ENCODE measurements at regions not wholly inside any gene's neighbourhood (a gene's known extent, or its start where the extent isn't known, plus 50 kb on each side); places are given as distances from the start of the nearest gene placed in this dataset.

DNA sequence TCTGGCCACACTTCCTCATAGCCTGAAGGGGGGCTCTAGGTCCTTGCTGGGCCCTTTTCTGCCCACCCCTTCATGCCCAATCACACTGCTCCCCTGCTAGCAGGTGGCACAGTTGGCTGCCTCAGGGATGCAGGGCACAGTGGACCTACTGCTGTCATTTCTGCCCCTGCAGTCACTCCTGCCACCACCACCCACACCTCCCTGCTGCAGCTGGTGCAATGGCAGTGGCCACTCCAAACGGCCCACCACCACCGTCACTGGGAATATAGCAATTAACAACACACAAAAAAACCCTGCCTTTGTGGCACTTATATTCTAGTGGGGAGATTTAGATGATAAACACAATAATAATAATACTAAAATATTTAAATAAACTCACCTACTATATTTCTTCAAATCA lies 162.4 kb upstream of the DUSP10 start:
- Histone ChIP-seq H3K36me3 (replicated peaks in 1 of 2; ENCODE audit: control insufficient read depth in 1 of 2, insufficient read depth in 2 of 2, low read length in 1 of 2) (no peaks in the 10 kb centered on the region), H3K4me3 (ENCODE audit: low read depth in 2 of 2, low read length in 1 of 2) (no peak overlapping the region), H3K9me3 (no peaks in the 10 kb centered on the region), H3K27ac (ENCODE audit: low read depth in 2 of 2, low read length in 1 of 2) (no peak overlapping the region), H3K4me1 (ENCODE audit: control insufficient read depth in 1 of 2, insufficient read depth in 2 of 2, low read depth in 1 of 2, low read length in 1 of 2) (no peaks in the 10 kb centered on the region), H2AFZ (ENCODE audit: low read depth) (no peak overlapping the region), H3K27me3 (ENCODE audit: insufficient read depth) (no peaks in the 10 kb centered on the region), H3K4me2 (no peak overlapping the region), H3K9me2 (no peaks in the 10 kb centered on the region), H3K9ac (no peak overlapping the region), H3F3A (replicated peaks; ENCODE audit: insufficient read depth) (peaks cover 3% of the 10 kb centered on the region), H4K20me1 (ENCODE audit: insufficient read depth) (no peaks in the 10 kb centered on the region), H3K79me2 (ENCODE audit: insufficient read depth) (no peaks in the 10 kb centered on the region)
- no peak for DNase-seq
- 77% methylated on average over 2 of the region's 2 CpGs for WGBS (ENCODE audit: low lambda C conversion rate)
- TF ChIP-seq TEAD4 (IDR thresholded peaks at IDR 0.05; ENCODE audit: borderline replicate concordance, insufficient read depth) (no peak), FOXM1 (IDR thresholded peaks at IDR 0.05; ENCODE audit: low read depth) (no peak), YY1 (IDR thresholded peaks at IDR 0.05; ENCODE audit: low read depth) (no peak), SMC3 (IDR thresholded peaks at IDR 0.05; ENCODE audit: low read depth, low read length) (no peak), NRF1 (IDR thresholded peaks at IDR 0.05; ENCODE audit: low read depth, low read length) (no peak), RFX5 (IDR thresholded peaks at IDR 0.05; ENCODE audit: low read length) (no peak), RAD21 (IDR thresholded peaks at IDR 0.05; ENCODE audit: low read length) (no peak), MEF2A (IDR thresholded peaks at IDR 0.05; ENCODE audit: borderline replicate concordance, low read depth) (no peak), TCF12 (IDR thresholded peaks at IDR 0.05) (no peak), POLR2AphosphoS5 (IDR thresholded peaks at IDR 0.05; ENCODE audit: low read depth, low read length) (no peak), GATA2 (CRISPR knock-in tag; IDR thresholded peaks at IDR 0.05) (no peak), EP300 (IDR thresholded peaks at IDR 0.05; ENCODE audit: borderline replicate concordance in 1 of 2, low read depth in 1 of 2, low read length in 1 of 2) (no peak), SIN3A (IDR thresholded peaks at IDR 0.05; ENCODE audit: borderline replicate concordance, low read depth, low read length) (no peak), JUND (IDR thresholded peaks at IDR 0.05) (no peak)
- TF ChIP-seq, protein P1, sequence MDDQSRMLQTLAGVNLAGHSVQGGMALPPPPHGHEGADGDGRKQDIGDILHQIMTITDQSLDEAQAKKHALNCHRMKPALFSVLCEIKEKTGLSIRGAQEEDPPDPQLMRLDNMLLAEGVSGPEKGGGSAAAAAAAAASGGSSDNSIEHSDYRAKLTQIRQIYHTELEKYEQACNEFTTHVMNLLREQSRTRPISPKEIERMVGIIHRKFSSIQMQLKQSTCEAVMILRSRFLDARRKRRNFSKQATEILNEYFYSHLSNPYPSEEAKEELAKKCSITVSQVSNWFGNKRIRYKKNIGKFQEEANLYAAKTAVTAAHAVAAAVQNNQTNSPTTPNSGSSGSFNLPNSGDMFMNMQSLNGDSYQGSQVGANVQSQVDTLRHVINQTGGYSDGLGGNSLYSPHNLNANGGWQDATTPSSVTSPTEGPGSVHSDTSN (IDR thresholded peaks at IDR 0.05) = no peak
- TF ChIP-seq, protein P2, sequence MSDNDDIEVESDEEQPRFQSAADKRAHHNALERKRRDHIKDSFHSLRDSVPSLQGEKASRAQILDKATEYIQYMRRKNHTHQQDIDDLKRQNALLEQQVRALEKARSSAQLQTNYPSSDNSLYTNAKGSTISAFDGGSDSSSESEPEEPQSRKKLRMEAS (IDR thresholded peaks at IDR 0.05; ENCODE audit: low read depth) = no peak
- TF ChIP-seq, protein P3, sequence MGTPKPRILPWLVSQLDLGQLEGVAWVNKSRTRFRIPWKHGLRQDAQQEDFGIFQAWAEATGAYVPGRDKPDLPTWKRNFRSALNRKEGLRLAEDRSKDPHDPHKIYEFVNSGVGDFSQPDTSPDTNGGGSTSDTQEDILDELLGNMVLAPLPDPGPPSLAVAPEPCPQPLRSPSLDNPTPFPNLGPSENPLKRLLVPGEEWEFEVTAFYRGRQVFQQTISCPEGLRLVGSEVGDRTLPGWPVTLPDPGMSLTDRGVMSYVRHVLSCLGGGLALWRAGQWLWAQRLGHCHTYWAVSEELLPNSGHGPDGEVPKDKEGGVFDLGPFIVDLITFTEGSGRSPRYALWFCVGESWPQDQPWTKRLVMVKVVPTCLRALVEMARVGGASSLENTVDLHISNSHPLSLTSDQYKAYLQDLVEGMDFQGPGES (IDR thresholded peaks at IDR 0.05; ENCODE audit: low read depth, low read length) = no peak
- TF ChIP-seq, protein P4, sequence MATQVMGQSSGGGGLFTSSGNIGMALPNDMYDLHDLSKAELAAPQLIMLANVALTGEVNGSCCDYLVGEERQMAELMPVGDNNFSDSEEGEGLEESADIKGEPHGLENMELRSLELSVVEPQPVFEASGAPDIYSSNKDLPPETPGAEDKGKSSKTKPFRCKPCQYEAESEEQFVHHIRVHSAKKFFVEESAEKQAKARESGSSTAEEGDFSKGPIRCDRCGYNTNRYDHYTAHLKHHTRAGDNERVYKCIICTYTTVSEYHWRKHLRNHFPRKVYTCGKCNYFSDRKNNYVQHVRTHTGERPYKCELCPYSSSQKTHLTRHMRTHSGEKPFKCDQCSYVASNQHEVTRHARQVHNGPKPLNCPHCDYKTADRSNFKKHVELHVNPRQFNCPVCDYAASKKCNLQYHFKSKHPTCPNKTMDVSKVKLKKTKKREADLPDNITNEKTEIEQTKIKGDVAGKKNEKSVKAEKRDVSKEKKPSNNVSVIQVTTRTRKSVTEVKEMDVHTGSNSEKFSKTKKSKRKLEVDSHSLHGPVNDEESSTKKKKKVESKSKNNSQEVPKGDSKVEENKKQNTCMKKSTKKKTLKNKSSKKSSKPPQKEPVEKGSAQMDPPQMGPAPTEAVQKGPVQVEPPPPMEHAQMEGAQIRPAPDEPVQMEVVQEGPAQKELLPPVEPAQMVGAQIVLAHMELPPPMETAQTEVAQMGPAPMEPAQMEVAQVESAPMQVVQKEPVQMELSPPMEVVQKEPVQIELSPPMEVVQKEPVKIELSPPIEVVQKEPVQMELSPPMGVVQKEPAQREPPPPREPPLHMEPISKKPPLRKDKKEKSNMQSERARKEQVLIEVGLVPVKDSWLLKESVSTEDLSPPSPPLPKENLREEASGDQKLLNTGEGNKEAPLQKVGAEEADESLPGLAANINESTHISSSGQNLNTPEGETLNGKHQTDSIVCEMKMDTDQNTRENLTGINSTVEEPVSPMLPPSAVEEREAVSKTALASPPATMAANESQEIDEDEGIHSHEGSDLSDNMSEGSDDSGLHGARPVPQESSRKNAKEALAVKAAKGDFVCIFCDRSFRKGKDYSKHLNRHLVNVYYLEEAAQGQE (IDR thresholded peaks at IDR 0.05; ENCODE audit: low read depth, low read length) = no peak
- TF ChIP-seq, protein P5, sequence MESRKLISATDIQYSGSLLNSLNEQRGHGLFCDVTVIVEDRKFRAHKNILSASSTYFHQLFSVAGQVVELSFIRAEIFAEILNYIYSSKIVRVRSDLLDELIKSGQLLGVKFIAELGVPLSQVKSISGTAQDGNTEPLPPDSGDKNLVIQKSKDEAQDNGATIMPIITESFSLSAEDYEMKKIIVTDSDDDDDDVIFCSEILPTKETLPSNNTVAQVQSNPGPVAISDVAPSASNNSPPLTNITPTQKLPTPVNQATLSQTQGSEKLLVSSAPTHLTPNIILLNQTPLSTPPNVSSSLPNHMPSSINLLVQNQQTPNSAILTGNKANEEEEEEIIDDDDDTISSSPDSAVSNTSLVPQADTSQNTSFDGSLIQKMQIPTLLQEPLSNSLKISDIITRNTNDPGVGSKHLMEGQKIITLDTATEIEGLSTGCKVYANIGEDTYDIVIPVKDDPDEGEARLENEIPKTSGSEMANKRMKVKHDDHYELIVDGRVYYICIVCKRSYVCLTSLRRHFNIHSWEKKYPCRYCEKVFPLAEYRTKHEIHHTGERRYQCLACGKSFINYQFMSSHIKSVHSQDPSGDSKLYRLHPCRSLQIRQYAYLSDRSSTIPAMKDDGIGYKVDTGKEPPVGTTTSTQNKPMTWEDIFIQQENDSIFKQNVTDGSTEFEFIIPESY (IDR thresholded peaks at IDR 0.05; ENCODE audit: borderline replicate concordance, low read depth) = no peak
- TF ChIP-seq, protein P6, sequence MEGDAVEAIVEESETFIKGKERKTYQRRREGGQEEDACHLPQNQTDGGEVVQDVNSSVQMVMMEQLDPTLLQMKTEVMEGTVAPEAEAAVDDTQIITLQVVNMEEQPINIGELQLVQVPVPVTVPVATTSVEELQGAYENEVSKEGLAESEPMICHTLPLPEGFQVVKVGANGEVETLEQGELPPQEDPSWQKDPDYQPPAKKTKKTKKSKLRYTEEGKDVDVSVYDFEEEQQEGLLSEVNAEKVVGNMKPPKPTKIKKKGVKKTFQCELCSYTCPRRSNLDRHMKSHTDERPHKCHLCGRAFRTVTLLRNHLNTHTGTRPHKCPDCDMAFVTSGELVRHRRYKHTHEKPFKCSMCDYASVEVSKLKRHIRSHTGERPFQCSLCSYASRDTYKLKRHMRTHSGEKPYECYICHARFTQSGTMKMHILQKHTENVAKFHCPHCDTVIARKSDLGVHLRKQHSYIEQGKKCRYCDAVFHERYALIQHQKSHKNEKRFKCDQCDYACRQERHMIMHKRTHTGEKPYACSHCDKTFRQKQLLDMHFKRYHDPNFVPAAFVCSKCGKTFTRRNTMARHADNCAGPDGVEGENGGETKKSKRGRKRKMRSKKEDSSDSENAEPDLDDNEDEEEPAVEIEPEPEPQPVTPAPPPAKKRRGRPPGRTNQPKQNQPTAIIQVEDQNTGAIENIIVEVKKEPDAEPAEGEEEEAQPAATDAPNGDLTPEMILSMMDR (IDR thresholded peaks at IDR 0.05) = no peak
- ChIA-PET POLR2A (no interaction called here), CTCF (no interaction called here)
